Stimulated activated memory B cell treated with anti-CD40 and anti-IgM and Interleukin-4, amounts not matched to agents 10 μg/mL and 1 μg/mL and 100 μg/mL, for 72 hours (primary cell): ENCODE measurements at regions not wholly inside any gene's neighbourhood (a gene's known extent, or its start where the extent isn't known, plus 50 kb on each side); places are given as distances from the start of the nearest gene placed in this dataset.
"Not testable (repeated sequence)": the region's sequence is repeated elsewhere in the genome, so short reads cannot be mapped to it uniquely, and the experiment has no call there.

ENCODE experiments used
- ATAC-seq: fragments of 150-1000 bp; cut with Tn5 transposase; 2 replicates; pipeline ENCODE4 v1.10.0; 2021
- H3K27ac Mint-ChIP-seq: one replicate; pipeline ENCODE4 v1.8.0; 2022; ENCODE audit warnings: mild to moderate bottlenecking, mixed read lengths
- H3K27me3 Mint-ChIP-seq: one replicate; pipeline ENCODE4 v1.8.0; 2022; ENCODE audit warnings: mixed read lengths
- H3K36me3 Mint-ChIP-seq: one replicate; pipeline ENCODE4 v1.8.0; 2022; ENCODE audit warnings: mixed read lengths
- H3K4me1 Mint-ChIP-seq: one replicate; pipeline ENCODE4 v1.8.0; 2022; ENCODE audit warnings: mixed read lengths
- H3K4me3 Mint-ChIP-seq: one replicate; pipeline ENCODE4 v1.8.0; 2022; ENCODE audit warnings: mild to moderate bottlenecking, moderate library complexity, mixed read lengths
- H3K9me3 Mint-ChIP-seq: one replicate; pipeline ENCODE4 v1.8.0; 2022; ENCODE audit warnings: mixed read lengths

GRCh38 chr5:106522296-106522695 lies 1148.4 kb downstream of the EFNA5 start:
- Mint-ChIP-seq H3K27ac (no peak overlapping the region), H3K4me1 (no peaks in the 10 kb centered on the region), H3K27me3 (no peaks in the 10 kb centered on the region), H3K9me3 (no peaks in the 10 kb centered on the region), H3K36me3 (no peaks in the 10 kb centered on the region), H3K4me3 (no peak overlapping the region)
- no peak for ATAC-seq

GRCh38 chr5:106521701-106522100 lies 1149.0 kb downstream of the EFNA5 start:
- Mint-ChIP-seq H3K4me1 (no peaks in the 10 kb centered on the region), H3K4me3 (no peak overlapping the region), H3K27ac (no peak overlapping the region), H3K9me3 (peaks cover 2% of the 10 kb centered on the region), H3K27me3 (no peaks in the 10 kb centered on the region), H3K36me3 (no peaks in the 10 kb centered on the region)
- no peak for ATAC-seq

DNA sequence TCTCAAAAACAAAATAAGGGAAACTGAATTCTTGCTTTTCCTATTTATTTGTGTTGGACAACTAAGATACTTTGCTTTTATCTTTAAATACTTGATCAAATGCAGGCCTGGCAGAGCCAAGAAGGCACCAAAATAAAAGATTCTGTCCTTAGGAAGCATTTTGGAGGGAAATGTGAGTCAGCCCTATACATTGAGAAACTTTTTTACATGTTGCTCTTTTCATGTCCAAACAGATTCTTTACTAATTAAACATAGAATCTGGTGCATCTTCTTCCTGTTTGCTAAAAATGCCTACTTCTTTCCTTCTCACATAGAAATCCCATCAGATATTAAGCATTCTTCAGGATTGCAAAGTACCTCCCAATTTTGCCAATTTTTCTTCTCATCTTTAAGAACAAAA lies 1160.4 kb downstream of the EFNA5 start:
- Mint-ChIP-seq H3K27me3 (no peaks in the 10 kb centered on the region), H3K36me3 (no peaks in the 10 kb centered on the region), H3K4me1 (no peaks in the 10 kb centered on the region), H3K9me3 (peaks cover 2% of the 10 kb centered on the region), H3K27ac (no peak overlapping the region), H3K4me3 (no peak overlapping the region)
- no peak for ATAC-seq

- Mint-ChIP-seq H3K36me3 (no peaks in the 10 kb centered on the region), H3K4me3 (no peak overlapping the region), H3K9me3 (peaks cover 2% of the 10 kb centered on the region), H3K27me3 (no peaks in the 10 kb centered on the region), H3K27ac (no peak overlapping the region), H3K4me1 (no peaks in the 10 kb centered on the region)
- no peak for ATAC-seq
These were observed 1161.8 kb downstream of the EFNA5 start for GRCh38 chr5:106508894-106509293.

GRCh38 chr5:106493910-106494309 lies 1176.8 kb downstream of the EFNA5 start:
- H3K9me3 Mint-ChIP-seq = peaks cover 3% of the 10 kb centered on the region
- H3K27ac Mint-ChIP-seq = no peak overlapping the region
- H3K36me3 Mint-ChIP-seq = no peaks in the 10 kb centered on the region
- no peak for ATAC-seq
- no peak overlapping the region for H3K4me3 Mint-ChIP-seq
- H3K27me3 Mint-ChIP-seq = no peaks in the 10 kb centered on the region
- no peaks in the 10 kb centered on the region for H3K4me1 Mint-ChIP-seq

- no peak for ATAC-seq
- Mint-ChIP-seq H3K36me3 (no peaks in the 10 kb centered on the region), H3K27me3 (no peaks in the 10 kb centered on the region), H3K9me3 (no peaks in the 10 kb centered on the region), H3K27ac (no peak overlapping the region), H3K4me3 (no peak overlapping the region), H3K4me1 (no peaks in the 10 kb centered on the region)
These were observed 1181.7 kb downstream of the EFNA5 start for GRCh38 chr5:106489004-106489403.

DNA sequence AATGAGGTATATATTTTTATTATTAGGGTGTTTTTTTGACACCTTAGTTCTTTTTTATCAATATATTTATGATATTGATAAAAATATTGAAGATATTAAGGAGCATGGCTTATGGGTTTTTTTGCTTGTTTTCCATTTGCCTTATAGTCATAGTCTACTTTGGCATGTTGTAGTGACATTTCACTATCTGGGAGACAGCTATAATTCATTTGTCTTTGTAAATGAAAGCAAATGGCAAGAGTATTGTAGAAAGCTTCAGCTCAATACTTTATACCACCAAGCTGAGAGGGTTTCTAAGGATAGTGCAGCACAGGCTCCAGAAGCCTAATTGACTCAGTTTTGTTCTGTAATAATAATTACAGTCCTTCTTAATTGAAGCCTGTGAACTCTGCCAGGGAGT lies 1182.3 kb downstream of the EFNA5 start:
- Mint-ChIP-seq H3K4me3 (no peak overlapping the region), H3K4me1 (no peaks in the 10 kb centered on the region), H3K27ac (no peak overlapping the region), H3K36me3 (no peaks in the 10 kb centered on the region), H3K27me3 (no peaks in the 10 kb centered on the region), H3K9me3 (no peaks in the 10 kb centered on the region)
- no peak for ATAC-seq

DNA sequence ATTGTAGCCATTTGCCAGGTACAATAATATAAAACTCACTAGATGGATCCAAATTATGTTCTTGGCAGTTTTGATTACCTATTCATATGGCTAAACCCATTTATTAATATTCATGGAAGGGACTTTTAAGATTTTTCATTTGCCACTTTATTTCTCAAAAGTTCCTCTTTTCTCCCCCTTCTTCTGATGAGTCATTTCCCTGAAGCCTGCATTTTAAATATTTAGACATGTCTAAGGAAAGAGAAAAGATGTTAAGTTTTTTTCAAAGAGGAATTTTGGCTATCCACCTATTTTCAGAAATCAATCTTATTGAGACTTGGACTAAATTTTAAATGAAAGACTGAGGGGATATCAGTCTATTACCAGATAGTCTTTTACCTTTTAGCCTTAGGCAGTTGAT lies 1189.4 kb downstream of the EFNA5 start:
- Mint-ChIP-seq H3K9me3 (no peaks in the 10 kb centered on the region), H3K4me1 (no peaks in the 10 kb centered on the region), H3K36me3 (no peaks in the 10 kb centered on the region), H3K27me3 (no peaks in the 10 kb centered on the region), H3K4me3 (no peak overlapping the region), H3K27ac (no peak overlapping the region)
- no peak for ATAC-seq

DNA sequence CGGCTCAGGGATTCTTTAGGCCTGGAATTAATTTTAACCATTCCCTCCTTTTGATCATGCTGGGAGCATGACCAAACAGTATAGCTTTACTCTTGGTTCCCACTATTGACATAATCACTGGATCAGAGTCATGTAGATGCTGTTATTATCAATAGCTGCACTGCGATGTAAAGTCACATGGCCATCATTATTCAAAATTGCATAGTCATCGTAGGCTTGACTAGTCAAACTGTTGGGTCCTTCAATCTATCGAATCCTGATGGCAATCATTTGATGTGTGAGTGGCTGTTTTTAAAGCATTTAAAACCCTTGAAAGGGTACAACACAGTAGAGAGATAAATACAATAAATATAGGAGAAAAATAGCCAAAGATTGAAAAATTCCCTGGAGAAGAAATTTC lies 1194.1 kb downstream of the EFNA5 start:
- Mint-ChIP-seq H3K4me3 (no peak overlapping the region), H3K4me1 (no peaks in the 10 kb centered on the region), H3K27me3 (no peaks in the 10 kb centered on the region), H3K36me3 (no peaks in the 10 kb centered on the region), H3K27ac (no peak overlapping the region), H3K9me3 (no peaks in the 10 kb centered on the region)
- no peak for ATAC-seq

DNA sequence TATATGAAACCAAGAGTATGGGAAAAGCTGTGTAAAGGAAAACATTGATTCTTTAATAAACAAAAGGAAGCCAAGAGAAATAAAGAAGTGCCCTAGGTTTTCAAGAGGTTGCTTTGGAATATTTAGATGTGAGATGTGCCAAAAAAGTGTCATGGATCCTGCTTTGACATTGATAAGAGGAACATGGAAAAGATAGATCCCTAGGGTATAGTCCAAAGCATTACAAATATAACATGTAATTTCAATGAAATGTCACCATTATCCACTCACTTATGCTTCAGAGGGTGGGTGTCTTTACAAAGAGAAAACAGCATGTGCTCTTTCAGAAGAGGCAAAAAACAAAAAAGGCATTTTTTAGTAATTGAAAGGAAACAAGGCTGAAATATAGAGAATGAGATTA lies 1196.7 kb downstream of the EFNA5 start:
- Mint-ChIP-seq H3K4me1 (no peaks in the 10 kb centered on the region), H3K27ac (no peak overlapping the region), H3K27me3 (no peaks in the 10 kb centered on the region), H3K36me3 (no peaks in the 10 kb centered on the region), H3K9me3 (peaks cover 3% of the 10 kb centered on the region), H3K4me3 (no peak overlapping the region)
- no peak for ATAC-seq

DNA sequence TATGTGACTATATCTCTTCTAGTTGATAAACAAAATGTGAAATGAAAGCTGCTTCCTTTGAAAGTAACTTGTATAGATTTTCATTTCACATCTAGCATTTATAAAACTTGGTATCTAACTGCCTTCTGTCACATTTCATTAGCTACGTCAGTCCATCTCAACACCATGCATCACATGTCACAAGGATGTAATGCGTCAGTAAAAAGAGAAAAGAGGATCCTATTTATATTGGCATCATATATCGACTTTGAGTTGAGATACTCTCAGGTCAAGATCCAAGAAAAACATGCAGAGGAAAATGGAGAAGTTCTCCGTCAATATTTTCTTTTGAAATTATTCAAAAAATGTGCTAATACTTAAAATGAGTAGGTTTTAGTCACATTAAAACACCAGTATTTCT lies 1211.2 kb downstream of the EFNA5 start:
- Mint-ChIP-seq H3K36me3 (no peaks in the 10 kb centered on the region), H3K4me3 (no peak overlapping the region), H3K4me1 (no peaks in the 10 kb centered on the region), H3K9me3 (peaks cover 4% of the 10 kb centered on the region), H3K27me3 (no peaks in the 10 kb centered on the region), H3K27ac (no peak overlapping the region)
- ATAC-seq = no peak

- H3K9me3 Mint-ChIP-seq = no peaks in the 10 kb centered on the region
- no peak overlapping the region for H3K27ac Mint-ChIP-seq
- no peaks in the 10 kb centered on the region for H3K27me3 Mint-ChIP-seq
- no peak overlapping the region for H3K4me3 Mint-ChIP-seq
- no peaks in the 10 kb centered on the region for H3K4me1 Mint-ChIP-seq
- ATAC-seq = no peak
- H3K36me3 Mint-ChIP-seq = no peaks in the 10 kb centered on the region
These were observed 1215.9 kb downstream of the EFNA5 start for GRCh38 chr5:106454651-106455415.

- no peaks in the 10 kb centered on the region for H3K27me3 Mint-ChIP-seq
- H3K9me3 Mint-ChIP-seq = no peaks in the 10 kb centered on the region
- no peaks in the 10 kb centered on the region for H3K36me3 Mint-ChIP-seq
- H3K4me1 Mint-ChIP-seq = no peaks in the 10 kb centered on the region
- ATAC-seq = no peak
- H3K4me3 Mint-ChIP-seq = no peak overlapping the region
- H3K27ac Mint-ChIP-seq = no peak overlapping the region
These were observed 1216.7 kb downstream of the EFNA5 start for GRCh38 chr5:106454050-106454449.

DNA sequence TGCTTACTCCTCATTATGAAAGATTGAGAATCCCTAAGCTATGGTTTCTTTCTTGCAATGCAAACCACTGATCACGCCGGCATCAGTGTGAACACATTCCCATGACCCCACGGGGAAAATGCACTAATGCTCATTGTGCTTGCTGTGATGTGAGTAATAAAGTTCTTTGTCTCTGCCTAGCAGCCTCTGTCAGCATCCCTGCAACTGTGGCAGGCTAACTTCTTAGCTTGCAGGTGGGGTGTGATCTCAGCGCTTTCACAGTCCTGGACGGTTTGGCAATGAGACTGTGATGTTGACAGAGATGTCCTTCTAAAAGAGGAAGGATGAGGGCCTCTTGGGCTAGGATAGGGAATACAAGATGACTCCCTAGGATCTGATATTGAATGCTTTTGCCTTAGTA lies 1218.7 kb downstream of the EFNA5 start:
- no peaks in the 10 kb centered on the region for H3K27me3 Mint-ChIP-seq
- no peak for ATAC-seq
- no peak overlapping the region for H3K4me3 Mint-ChIP-seq
- H3K27ac Mint-ChIP-seq = no peak overlapping the region
- no peaks in the 10 kb centered on the region for H3K36me3 Mint-ChIP-seq
- no peaks in the 10 kb centered on the region for H3K4me1 Mint-ChIP-seq
- peaks cover 3% of the 10 kb centered on the region for H3K9me3 Mint-ChIP-seq

DNA sequence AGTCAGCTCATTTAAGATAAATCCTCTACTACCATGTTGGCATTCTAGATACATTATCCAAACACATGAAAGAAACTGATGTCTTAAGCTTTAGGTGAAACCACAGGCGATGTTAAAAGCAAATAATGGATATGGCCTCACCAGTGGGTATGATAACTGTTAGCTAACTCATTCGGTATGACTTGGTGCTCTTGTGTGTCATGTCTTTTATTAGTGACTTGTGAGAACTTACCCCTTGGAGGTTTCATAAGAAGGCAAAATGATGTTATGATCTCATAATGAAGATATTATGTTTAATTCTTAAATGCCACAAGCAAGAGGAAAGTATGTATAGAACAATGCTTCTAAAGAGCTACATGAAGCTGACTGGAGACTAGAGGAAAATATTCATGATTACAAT lies 1227.0 kb downstream of the EFNA5 start:
- no peaks in the 10 kb centered on the region for H3K27me3 Mint-ChIP-seq
- H3K4me1 Mint-ChIP-seq = no peaks in the 10 kb centered on the region
- no peak for ATAC-seq
- H3K36me3 Mint-ChIP-seq = no peaks in the 10 kb centered on the region
- H3K9me3 Mint-ChIP-seq = peaks cover 3% of the 10 kb centered on the region
- H3K4me3 Mint-ChIP-seq = no peak overlapping the region
- H3K27ac Mint-ChIP-seq = no peak overlapping the region

GRCh38 chr5:106435185-106435584 lies 1235.6 kb downstream of the EFNA5 start:
- no peaks in the 10 kb centered on the region for H3K9me3 Mint-ChIP-seq
- H3K27me3 Mint-ChIP-seq = no peaks in the 10 kb centered on the region
- no peak overlapping the region for H3K27ac Mint-ChIP-seq
- H3K4me1 Mint-ChIP-seq = no peaks in the 10 kb centered on the region
- ATAC-seq = no peak
- H3K36me3 Mint-ChIP-seq = no peaks in the 10 kb centered on the region
- no peak overlapping the region for H3K4me3 Mint-ChIP-seq

DNA sequence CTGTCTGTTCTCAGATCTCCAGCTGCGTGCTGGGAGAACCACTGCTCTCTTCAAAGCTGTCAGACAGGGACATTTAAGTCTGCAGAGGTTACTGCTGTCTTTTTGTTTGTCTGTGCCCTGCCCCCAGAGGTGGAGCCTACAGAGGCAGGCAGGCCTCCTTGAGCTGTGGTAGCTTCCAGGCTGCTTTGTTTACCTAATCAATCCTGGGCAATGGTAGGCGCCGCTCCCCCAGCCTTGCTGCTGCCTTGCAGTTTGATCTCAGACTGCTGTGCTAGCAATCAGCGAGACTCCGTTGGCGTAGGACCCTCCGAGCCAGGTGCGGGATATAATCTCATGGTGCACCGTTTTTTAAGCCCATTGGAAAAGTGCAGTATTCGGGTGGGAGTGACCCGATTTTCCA lies 1240.0 kb downstream of the EFNA5 start:
- not testable (repeated sequence) for H3K27ac Mint-ChIP-seq, H3K27me3 Mint-ChIP-seq, H3K4me1 Mint-ChIP-seq, H3K9me3 Mint-ChIP-seq, H3K36me3 Mint-ChIP-seq, ATAC-seq, H3K4me3 Mint-ChIP-seq
